ENCODE measurements at regions not wholly inside any gene's neighbourhood (a gene's known extent, or its start where the extent isn't known, plus 50 kb on each side); places are given as distances from the start of the nearest gene placed in this dataset.

- H3K27ac ChIP-seq (ENCODE audit: low read length): no peak overlapping the region
- no peaks in the 10 kb centered on the region for H3K27me3 ChIP-seq (ENCODE audit: control insufficient read depth, insufficient read depth, low read length)
- H3K9me3 ChIP-seq (ENCODE audit: control insufficient read depth, low read depth, low read length): no peaks in the 10 kb centered on the region
- no peaks in the 10 kb centered on the region for H3K36me3 ChIP-seq (ENCODE audit: control insufficient read depth, low read depth, low read length)
- no peak overlapping the region for H3K4me3 ChIP-seq (ENCODE audit: low read length)
- peaks cover 6% of the 10 kb centered on the region for H3K4me1 ChIP-seq (ENCODE audit: control insufficient read depth, low read depth, low read length)
- no peak overlapping the region for H3K9ac ChIP-seq (ENCODE audit: low read length)
These were observed 110.3 kb upstream of the VCX3A start for GRCh38 chrX:6645216-6645615.

- no peak overlapping the region for H3K9ac ChIP-seq (ENCODE audit: low read length)
- H3K9me3 ChIP-seq (ENCODE audit: control insufficient read depth, low read depth, low read length): no peaks in the 10 kb centered on the region
- no peak overlapping the region for H3K4me3 ChIP-seq (ENCODE audit: low read length)
- H3K27me3 ChIP-seq (ENCODE audit: control insufficient read depth, insufficient read depth, low read length): no peaks in the 10 kb centered on the region
- H3K36me3 ChIP-seq (ENCODE audit: control insufficient read depth, low read depth, low read length): no peaks in the 10 kb centered on the region
- peaks cover 6% of the 10 kb centered on the region for H3K4me1 ChIP-seq (ENCODE audit: control insufficient read depth, low read depth, low read length)
- H3K27ac ChIP-seq (ENCODE audit: low read length): no peak overlapping the region
These were observed 109.5 kb upstream of the VCX3A start for GRCh38 chrX:6644411-6644810.

GRCh38 chrX:6640727-6641126 lies 105.8 kb upstream of the VCX3A start:
- no peaks in the 10 kb centered on the region for H3K4me1 ChIP-seq (ENCODE audit: control insufficient read depth, low read depth, low read length)

GRCh38 chrX:6614506-6614905 lies 79.6 kb upstream of the VCX3A start:
- Histone ChIP-seq H3K36me3 (ENCODE audit: control insufficient read depth, low read depth, low read length) (no peaks in the 10 kb centered on the region), H3K4me3 (ENCODE audit: low read length) (no peak overlapping the region), H3K9ac (ENCODE audit: low read length) (no peak overlapping the region), H3K27ac (ENCODE audit: low read length) (no peak overlapping the region), H3K9me3 (ENCODE audit: control insufficient read depth, low read depth, low read length) (no peaks in the 10 kb centered on the region), H3K27me3 (ENCODE audit: control insufficient read depth, insufficient read depth, low read length) (no peaks in the 10 kb centered on the region), H3K4me1 (ENCODE audit: control insufficient read depth, low read depth, low read length) (no peaks in the 10 kb centered on the region)

More at GRCh38 chrX:6640727-6641126, 105.8 kb upstream of the VCX3A start:
- H3K9me3 ChIP-seq (ENCODE audit: control insufficient read depth, low read depth, low read length): no peaks in the 10 kb centered on the region
- no peaks in the 10 kb centered on the region for H3K27me3 ChIP-seq (ENCODE audit: control insufficient read depth, insufficient read depth, low read length)
- no peak overlapping the region for H3K9ac ChIP-seq (ENCODE audit: low read length)
- no peaks in the 10 kb centered on the region for H3K36me3 ChIP-seq (ENCODE audit: control insufficient read depth, low read depth, low read length)
- no peak overlapping the region for H3K4me3 ChIP-seq (ENCODE audit: low read length)
- H3K27ac ChIP-seq (ENCODE audit: low read length): no peak overlapping the region

GRCh38 chrX:6599230-6599860 lies 64.4 kb upstream of the VCX3A start:
- no peaks in the 10 kb centered on the region for H3K4me1 ChIP-seq (ENCODE audit: control insufficient read depth, low read depth, low read length)
- H3K9ac ChIP-seq (ENCODE audit: low read length): no peak overlapping the region
- no peaks in the 10 kb centered on the region for H3K27me3 ChIP-seq (ENCODE audit: control insufficient read depth, insufficient read depth, low read length)
- H3K36me3 ChIP-seq (ENCODE audit: control insufficient read depth, low read depth, low read length): no peaks in the 10 kb centered on the region
- no peak overlapping the region for H3K4me3 ChIP-seq (ENCODE audit: low read length)
- H3K9me3 ChIP-seq (ENCODE audit: control insufficient read depth, low read depth, low read length): no peaks in the 10 kb centered on the region
- H3K27ac ChIP-seq (ENCODE audit: low read length): no peak overlapping the region

Measured in iPS-18a (cell line).